8988T (cell line): ENCODE measurements at regions not wholly inside any gene's neighbourhood (a gene's known extent, or its start where the extent isn't known, plus 50 kb on each side); places are given as distances from the start of the nearest gene placed in this dataset.
"Not testable (repeated sequence)": the region's sequence is repeated elsewhere in the genome, so short reads cannot be mapped to it uniquely, and the experiment has no call there.

Experiments
- DNase-seq: peaks from one replicate; pipeline ENCODE4 v3.0.0; 2011

GRCh38 chr4:17232566-17233253, 279.2 kb downstream of the QDPR start:
- no peak for DNase-seq

GRCh38 chr4:17231880-17232475, 279.9 kb downstream of the QDPR start:
- DNase-seq = not testable (repeated sequence)

- no peak for DNase-seq
Measured at GRCh38 chr4:17230727-17231126, 281.2 kb downstream of the QDPR start.

DNA sequence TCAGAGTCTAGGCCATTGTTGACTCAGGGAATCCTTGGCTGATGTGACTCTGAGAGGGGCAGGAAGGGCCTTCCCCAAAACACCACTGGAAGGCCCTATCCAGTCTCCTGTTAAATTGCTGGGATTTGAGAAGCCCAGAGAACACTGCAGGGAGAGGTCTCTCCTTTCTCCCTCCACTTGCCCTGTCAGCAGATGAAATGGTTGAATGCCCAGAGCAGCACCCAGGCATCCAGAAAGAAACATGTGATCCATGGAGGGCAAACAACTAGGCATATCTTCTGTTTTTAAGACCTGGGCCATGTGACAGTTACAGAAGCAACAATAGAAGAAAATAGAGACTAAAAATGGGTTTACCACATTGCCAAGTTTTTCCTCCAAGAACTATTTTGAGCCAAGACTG, 291.1 kb downstream of the QDPR start:
- DNase-seq = no peak

GRCh38 chr4:17218786-17219185, 293.1 kb downstream of the QDPR start:
- no peak for DNase-seq

GRCh38 chr4:17206829-17207801, 304.8 kb downstream of the QDPR start:
- no peak for DNase-seq

DNA sequence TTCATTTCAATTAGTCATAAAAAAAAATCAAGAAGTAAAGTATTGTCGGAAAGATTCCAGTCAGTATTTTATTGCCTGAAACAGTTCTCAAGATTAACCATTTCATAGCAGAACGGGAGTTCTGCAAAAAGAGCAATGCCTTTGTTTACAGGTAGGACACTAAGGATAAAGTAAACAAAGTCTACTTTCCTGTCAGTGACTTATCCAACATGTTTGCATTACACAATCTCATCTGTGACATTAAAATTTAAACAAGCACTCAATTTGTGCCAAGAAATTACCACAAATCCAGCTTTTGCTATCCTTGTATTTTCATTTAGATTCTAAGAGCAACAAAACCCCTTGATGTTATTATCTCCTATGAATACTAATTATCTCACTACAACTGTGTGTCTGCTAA, 306.5 kb upstream of the LDB2 start:
- DNase-seq = no peak

GRCh38 chr4:17203797-17204196, 305.4 kb upstream of the LDB2 start:
- DNase-seq = no peak

- no peak for DNase-seq
Measured at GRCh38 chr4:17197070-17197469, 298.6 kb upstream of the LDB2 start.

- no peak for DNase-seq
Measured at GRCh38 chr4:17195461-17196275, 297.2 kb upstream of the LDB2 start.

DNA sequence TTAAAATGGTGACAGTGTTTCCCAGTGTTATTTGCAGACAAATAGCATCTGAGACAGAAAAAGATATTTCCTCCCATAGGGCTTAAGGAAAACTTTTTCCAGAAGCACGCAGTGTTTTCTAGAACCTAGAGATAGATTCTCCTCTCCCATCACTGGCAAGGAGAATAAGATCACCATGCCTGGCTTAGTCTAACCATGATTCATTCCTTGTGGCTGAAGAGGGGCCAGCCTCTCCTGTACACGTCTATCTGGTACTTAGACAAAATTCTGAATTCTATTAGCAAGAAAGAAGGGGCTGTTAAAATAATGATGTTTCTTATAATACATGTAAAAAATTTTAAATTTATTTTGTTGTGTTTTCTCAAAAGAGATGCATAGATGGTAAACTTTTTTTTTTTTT, 296.1 kb upstream of the LDB2 start:
- no peak for DNase-seq

DNA sequence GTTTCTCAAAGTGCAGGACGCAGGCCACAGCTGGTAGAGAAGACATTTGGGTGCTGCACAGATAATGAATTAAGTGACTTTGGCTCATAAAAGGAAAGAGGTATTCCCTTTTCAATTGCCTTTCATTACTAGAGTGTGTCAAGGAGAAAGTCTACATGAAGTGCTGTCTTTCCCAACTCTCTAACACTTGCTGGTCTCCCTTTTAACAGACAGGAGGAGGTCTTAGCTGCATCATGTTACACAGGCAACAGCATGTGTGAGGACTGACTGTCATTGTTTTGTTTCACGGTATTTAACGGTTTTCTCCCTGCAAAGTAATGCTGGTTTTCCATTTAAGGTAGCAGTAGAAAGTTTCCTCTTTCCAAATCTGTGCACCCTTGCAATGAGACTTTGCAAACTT, 291.3 kb upstream of the LDB2 start:
- no peak for DNase-seq

DNA sequence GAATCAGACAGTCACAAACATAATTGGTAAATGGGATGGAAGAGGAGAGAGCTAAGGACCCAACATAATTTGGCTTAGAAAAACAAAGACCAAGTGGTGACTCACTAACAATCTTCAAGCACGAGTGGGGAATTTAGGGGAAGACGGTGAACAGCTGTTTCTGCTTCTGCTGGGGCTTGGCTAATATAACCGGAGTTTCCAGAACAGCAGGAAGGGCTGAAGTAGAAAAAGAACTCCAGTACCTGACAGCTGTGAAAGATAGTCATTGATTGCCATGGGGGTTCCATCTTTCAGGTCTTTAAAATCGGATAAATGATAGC, 290.9 kb upstream of the LDB2 start:
- no peak for DNase-seq

- no peak for DNase-seq
Measured at GRCh38 chr4:17188547-17189400, 290.3 kb upstream of the LDB2 start.

DNA sequence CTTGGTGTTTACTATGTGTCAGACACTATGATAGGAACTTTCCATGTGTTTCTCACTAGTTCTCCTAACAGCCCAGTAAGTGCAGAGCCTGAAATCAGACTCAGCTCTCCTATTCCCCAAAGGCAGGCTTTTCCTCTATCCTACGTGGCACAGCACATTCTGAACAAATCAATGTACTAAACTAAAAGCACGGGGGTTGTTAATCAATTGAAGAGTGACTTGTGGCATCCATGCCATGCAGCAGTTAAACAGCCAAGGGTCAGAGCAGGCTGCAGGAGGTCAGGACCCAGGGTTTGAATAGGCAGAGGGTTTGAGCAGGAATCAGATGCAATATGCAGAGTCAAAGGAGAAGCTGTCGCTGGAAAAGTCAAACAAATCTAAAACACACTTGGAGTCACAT, 289.7 kb upstream of the LDB2 start:
- no peak for DNase-seq

DNA sequence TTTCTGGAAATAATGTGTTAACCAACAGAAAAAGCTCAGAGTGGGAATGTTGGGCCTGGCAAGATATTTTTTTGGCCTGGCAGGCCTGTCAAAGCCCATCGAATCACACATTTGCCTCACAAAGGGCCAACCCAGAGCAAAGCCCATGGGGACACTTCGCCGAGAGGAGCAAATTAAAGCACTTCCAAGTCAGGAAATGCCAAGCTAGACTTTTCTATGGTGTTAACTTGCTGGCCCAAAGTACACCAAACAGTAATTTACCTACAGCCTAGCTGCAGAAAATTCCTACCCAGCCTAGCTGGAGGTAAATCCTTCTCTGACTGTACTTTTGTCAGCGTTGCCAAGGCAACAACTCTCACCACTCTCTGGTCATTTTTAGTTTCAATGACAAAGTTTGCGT, 288.6 kb upstream of the LDB2 start:
- DNase-seq = no peak

DNA sequence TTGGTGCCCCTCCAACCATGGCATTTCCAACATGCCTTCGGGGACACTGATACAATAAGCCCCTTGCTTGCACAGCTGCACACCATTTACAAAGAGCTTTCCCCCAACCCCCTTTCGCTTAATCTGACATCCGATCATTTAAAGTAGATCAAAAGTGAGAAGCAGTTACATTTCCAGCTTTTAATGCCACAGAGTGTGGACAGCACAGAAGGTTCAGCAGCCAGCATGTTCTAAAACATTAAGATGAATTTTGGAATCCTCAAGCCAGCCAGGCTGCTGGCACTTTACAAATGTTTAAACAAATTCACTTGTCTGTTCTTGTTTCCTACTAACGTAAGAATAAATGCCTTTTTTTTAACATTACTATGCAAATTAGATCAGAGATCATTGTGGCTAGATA, 284.4 kb upstream of the LDB2 start:
- DNase-seq = no peak

GRCh38 chr4:17174751-17175150, 276.3 kb upstream of the LDB2 start:
- no peak for DNase-seq

DNA sequence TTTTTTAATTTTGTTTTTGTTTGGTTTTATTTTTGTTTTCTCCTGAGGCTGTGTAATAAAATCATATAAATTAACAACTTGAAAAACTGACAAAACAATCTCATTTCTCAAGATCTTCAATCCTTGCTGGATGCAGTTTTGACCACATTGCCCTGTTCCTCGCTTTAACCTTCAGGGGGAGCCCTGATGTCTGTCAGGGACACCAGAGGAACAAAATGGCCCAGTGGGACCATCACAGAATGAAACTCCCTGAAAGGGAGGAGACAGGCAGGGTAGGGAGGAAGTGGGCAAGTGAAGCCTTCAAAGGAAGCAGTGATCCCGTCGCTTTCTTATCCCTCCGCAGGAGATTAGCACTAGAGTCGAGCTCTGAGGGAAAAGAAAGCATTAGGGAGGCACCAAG, 274.9 kb upstream of the LDB2 start:
- DNase-seq = no peak

DNA sequence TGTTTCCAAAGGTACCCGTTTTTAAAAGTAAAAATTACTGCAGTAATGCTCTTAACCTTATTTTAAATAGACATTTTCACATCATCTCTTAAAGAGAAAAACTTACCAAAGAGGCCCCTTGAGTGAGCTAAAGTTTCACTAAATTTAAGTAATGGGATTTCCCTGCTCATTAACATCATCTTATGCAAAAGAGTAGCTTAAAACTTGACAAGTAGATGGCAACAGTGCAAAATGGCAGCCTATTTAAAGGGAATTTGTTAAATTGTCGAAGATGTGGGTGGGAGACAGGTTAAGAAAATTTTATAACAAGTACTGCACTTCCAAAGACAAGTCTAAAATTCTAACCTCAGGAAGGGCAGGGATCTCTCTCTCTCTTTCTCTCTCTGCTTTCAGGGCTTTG, 271.7 kb upstream of the LDB2 start:
- DNase-seq = no peak

DNA sequence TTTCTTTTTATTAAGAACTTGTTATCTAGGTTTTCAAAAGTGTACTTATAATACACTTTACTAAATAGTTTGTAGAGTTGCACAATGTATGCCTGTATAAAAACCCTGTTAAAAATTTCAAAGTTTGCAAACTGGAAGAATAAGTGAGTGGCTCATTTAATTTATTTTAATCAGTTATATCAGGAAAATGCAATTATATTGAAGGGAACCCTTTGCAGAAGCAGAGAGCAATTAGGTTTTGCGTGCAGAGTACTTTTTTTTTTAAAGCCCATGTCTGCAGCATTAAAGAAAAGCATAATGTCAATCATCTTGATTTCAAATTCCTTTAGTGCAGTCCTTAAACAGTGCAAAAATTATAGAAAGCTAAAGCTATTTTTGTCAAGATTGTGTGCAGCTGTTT, 271.3 kb upstream of the LDB2 start:
- no peak for DNase-seq

DNA sequence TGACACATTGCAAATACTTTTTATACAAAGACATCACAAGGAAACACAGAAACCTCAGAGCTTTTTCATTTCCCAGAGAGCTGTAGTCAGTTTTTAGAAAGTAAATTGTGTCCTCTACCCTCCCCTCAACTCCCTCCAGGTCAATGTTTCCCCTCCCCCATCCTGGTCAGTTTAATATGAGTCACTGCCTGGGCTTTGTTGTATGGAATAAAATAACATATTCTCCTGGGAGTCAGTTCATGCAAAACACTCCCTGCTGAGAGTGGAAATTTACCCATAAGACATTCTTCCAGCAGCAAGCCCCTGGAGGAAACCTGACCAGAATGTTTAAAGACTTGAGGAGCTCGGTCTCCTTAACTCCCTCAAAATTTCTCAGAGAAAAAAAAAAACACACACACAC, 270.1 kb upstream of the LDB2 start:
- DNase-seq = no peak
